ENCODE measurements at regions not wholly inside any gene's neighbourhood (a gene's known extent, or its start where the extent isn't known, plus 50 kb on each side); places are given as distances from the start of the nearest gene placed in this dataset.

- no peak overlapping the region for H2BK20ac ChIP-seq (ENCODE audit: low read depth, low read length)
- H3K79me1 ChIP-seq (ENCODE audit: low read depth in 1 of 2, low read length in 2 of 2) = no peaks in the 10 kb centered on the region
- H2BK15ac ChIP-seq (ENCODE audit: low read depth, low read length) = no peak overlapping the region
- H3K4me1 ChIP-seq (ENCODE audit: control insufficient read depth, insufficient read depth, low read length) = no peaks in the 10 kb centered on the region
- H3K27me3 ChIP-seq (ENCODE audit: control insufficient read depth, insufficient read depth, low read length) = no peaks in the 10 kb centered on the region
- no peak overlapping the region for H3K27ac ChIP-seq (ENCODE audit: insufficient read depth, low read length)
- no peak overlapping the region for H2AK5ac ChIP-seq (ENCODE audit: low read depth, low read length)
- dilution Hi-C loops (cut with HindIII; ENCODE audit: low sequenced_read_pairs, unreplicated experiment) (no loop called here), in situ Hi-C loops (cut with MboI; ENCODE audit: low sequenced_read_pairs) (no loop called here), intact Hi-C loops (cut with micrococcal nuclease) (no loop called here)
- peak; percentile 83 for ATAC-seq (ENCODE audit: low read depth)
- H2BK120ac ChIP-seq (ENCODE audit: low read depth, low read length) = no peak overlapping the region
- H3K56ac ChIP-seq (ENCODE audit: extremely low read depth, insufficient read depth, low read length) = no peak overlapping the region
- no peak overlapping the region for H2AK9ac ChIP-seq (replicated peaks; ENCODE audit: low read depth, low read length, poor library complexity)
- H3K9ac ChIP-seq (ENCODE audit: low read depth, low read length) = no peak overlapping the region
- H3K36me3 ChIP-seq (ENCODE audit: control insufficient read depth, insufficient read depth, low read length) = no peaks in the 10 kb centered on the region
- no peak overlapping the region for H4K8ac ChIP-seq (ENCODE audit: low read depth in 2 of 2, low read length in 2 of 2)
- no peak overlapping the region for H3K4ac ChIP-seq (ENCODE audit: low read depth, low read length)
- BruUV-seq (replicated peaks) = no TSS peak
- H2BK5ac ChIP-seq (ENCODE audit: low read depth, low read length, poor library complexity, severe bottlenecking) = no peak overlapping the region
- H4K20me1 ChIP-seq (ENCODE audit: insufficient read depth, low read length) = no peaks in the 10 kb centered on the region
- no peak overlapping the region for H3K23ac ChIP-seq (ENCODE audit: low read depth, low read length)
- DNase-seq = peak; percentile 66
- no peak overlapping the region for H3K4me2 ChIP-seq (ENCODE audit: low read depth, low read length)
- H3K4me3 ChIP-seq (ENCODE audit: insufficient read depth, low read depth, low read length) = no peak overlapping the region
- no CpG with 5 or more reads among the region's 5 CpGs for WGBS, 2 experiments (ENCODE audit: extremely low coverage in 2 of 2, insufficient read length in 1 of 2)
- H2AFZ ChIP-seq (replicated peaks; ENCODE audit: low read length, poor library complexity) = no peak overlapping the region
- TF ChIP-seq BHLHE40 (IDR thresholded peaks at IDR 0.05; ENCODE audit: low read depth, low read length) (no peak), SMC3 (IDR thresholded peaks at IDR 0.05; ENCODE audit: low read depth, low read length) (no peak), RFX5 (IDR thresholded peaks at IDR 0.05; ENCODE audit: low read depth, low read length) (no peak), MAZ (IDR thresholded peaks at IDR 0.05; ENCODE audit: borderline replicate concordance, low read depth, low read length) (no peak), POLR2A (IDR thresholded peaks at IDR 0.05; ENCODE audit: low read depth, low read length) (no peak)
- TF ChIP-seq, protein P1, sequence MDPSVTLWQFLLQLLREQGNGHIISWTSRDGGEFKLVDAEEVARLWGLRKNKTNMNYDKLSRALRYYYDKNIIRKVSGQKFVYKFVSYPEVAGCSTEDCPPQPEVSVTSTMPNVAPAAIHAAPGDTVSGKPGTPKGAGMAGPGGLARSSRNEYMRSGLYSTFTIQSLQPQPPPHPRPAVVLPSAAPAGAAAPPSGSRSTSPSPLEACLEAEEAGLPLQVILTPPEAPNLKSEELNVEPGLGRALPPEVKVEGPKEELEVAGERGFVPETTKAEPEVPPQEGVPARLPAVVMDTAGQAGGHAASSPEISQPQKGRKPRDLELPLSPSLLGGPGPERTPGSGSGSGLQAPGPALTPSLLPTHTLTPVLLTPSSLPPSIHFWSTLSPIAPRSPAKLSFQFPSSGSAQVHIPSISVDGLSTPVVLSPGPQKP (IDR thresholded peaks at IDR 0.05; ENCODE audit: borderline replicate concordance, low read depth, low read length) = no peak
- TF ChIP-seq, protein P2, sequence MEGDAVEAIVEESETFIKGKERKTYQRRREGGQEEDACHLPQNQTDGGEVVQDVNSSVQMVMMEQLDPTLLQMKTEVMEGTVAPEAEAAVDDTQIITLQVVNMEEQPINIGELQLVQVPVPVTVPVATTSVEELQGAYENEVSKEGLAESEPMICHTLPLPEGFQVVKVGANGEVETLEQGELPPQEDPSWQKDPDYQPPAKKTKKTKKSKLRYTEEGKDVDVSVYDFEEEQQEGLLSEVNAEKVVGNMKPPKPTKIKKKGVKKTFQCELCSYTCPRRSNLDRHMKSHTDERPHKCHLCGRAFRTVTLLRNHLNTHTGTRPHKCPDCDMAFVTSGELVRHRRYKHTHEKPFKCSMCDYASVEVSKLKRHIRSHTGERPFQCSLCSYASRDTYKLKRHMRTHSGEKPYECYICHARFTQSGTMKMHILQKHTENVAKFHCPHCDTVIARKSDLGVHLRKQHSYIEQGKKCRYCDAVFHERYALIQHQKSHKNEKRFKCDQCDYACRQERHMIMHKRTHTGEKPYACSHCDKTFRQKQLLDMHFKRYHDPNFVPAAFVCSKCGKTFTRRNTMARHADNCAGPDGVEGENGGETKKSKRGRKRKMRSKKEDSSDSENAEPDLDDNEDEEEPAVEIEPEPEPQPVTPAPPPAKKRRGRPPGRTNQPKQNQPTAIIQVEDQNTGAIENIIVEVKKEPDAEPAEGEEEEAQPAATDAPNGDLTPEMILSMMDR (conservative IDR thresholded peaks at IDR 0.05; ENCODE audit: low read depth, low read length) = no peak
- no peak overlapping the region for H4K5ac ChIP-seq (ENCODE audit: low read depth, low read length)
- H3K9me3 ChIP-seq (ENCODE audit: control insufficient read depth, insufficient read depth, low read length) = no peaks in the 10 kb centered on the region
- H3K18ac ChIP-seq (ENCODE audit: low read depth, low read length) = no peak overlapping the region
- no peak overlapping the region for H4K91ac ChIP-seq (ENCODE audit: insufficient read depth, low read depth, low read length)
- H3K14ac ChIP-seq (replicated peaks; ENCODE audit: low read depth, low read length) = no peak overlapping the region
- ChIA-PET POLR2A (ENCODE audit: unreplicated experiment) (no interaction called here), CTCF (interaction anchor here (0.8 kb wide), 1 partner anchor 12 kb away, joined by 4 read pairs; no protein-coding TSS in a partner anchor)
- H3K9me1 ChIP-seq (ENCODE audit: insufficient read depth, low read length) = no peaks in the 10 kb centered on the region
These were observed 1773.8 kb downstream of the PCDH9 start for GRCh38 chr13:65456150-65456912.
